IPS-NIHi11 (cell line): ENCODE measurements at regions not wholly inside any gene's neighbourhood (a gene's known extent, or its start where the extent isn't known, plus 50 kb on each side); places are given as distances from the start of the nearest gene placed in this dataset.
"Not testable (repeated sequence)": the region's sequence is repeated elsewhere in the genome, so short reads cannot be mapped to it uniquely, and the experiment has no call there.

Experiments used
- DNase-seq: peaks from one replicate; pipeline ENCODE4 v3.0.0; 2012; ENCODE audit warnings: mixed read lengths, low spot score

DNA sequence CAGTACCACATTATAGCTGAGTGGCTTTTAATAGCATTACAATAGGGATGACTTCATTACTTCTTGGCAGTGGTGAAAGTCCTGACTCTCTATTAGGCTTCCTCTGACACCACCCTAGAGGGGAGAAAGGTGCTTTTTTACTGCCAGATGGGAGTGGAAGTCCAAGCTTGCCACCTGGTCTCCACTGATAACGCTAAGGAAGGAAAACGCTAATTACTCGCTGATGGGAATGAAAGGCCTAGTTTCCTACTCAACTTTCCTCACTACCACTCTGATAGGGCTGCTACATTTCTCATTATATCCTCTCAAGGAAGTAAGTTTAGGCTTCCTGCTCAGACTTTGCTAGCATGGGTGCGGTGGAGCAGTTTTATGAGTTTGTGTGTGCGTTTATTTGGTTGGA, 62.3 kb upstream of the PAGE3 start:
- DNase-seq: no peak

DNA sequence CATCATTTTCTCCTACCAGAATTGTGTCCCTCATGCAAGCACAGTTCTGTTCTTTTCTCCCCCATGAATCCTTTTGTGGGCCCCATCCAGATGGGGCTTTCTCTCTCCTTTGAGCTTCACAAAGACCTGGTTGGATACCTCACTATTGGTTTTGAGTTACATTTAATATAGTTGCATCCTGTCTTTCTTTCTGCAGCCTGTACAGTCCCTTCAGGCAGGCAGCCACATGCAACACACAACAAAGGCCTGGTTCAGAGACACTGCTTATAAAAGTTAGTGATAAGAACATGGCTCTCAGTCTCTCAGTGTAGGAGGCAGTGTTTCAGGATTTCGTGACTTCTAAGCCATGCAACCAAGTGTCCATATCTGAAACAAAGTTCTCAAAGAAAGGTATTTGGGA, 70.6 kb upstream of the PAGE3 start:
- DNase-seq: no peak

DNA sequence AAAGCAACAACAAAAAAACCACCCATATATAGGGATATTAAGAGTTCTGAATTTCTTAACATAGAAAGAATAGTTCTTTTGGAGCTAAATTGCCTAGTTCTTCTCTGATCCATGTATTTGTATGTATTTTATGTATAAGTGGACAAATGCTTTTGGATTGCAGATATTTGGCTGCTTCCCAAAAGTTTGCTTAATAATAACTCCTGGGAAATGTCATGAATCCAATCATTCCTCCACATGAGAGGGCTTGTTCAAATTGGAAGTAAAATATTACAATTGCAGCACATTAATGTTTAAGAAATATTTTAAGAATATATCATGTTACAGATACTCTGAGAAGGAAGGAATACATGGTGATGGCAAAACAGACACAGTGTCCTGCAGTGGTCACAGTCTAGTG, 71.5 kb upstream of the PAGE3 start:
- no peak for DNase-seq

DNA sequence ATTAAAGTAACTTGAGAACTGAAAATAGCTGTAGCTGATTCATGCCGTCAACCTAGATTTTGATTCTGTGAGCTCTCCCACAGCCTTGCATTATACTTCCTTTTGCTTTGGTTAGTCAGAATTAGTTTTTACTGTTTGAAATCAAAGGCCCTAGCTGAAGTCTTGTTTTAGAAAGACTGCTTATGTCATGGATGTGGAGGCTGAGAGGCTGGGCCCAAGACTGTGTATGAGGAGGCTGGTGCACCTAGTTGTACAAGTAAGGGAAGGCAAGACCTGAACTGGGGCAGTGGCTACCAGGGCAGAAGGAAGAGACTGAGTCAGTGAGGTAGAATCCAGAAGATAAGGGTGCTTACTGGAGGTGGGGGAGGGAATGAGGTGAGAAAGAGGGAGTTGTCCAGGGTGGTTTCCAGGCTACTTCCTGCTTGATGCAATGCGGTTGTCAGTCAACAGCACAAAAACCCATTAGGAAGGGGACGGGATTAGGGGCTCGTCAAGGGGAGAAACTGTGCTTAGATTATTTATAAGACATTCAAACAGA, 76.2 kb upstream of the PAGE3 start:
- no peak for DNase-seq

DNA sequence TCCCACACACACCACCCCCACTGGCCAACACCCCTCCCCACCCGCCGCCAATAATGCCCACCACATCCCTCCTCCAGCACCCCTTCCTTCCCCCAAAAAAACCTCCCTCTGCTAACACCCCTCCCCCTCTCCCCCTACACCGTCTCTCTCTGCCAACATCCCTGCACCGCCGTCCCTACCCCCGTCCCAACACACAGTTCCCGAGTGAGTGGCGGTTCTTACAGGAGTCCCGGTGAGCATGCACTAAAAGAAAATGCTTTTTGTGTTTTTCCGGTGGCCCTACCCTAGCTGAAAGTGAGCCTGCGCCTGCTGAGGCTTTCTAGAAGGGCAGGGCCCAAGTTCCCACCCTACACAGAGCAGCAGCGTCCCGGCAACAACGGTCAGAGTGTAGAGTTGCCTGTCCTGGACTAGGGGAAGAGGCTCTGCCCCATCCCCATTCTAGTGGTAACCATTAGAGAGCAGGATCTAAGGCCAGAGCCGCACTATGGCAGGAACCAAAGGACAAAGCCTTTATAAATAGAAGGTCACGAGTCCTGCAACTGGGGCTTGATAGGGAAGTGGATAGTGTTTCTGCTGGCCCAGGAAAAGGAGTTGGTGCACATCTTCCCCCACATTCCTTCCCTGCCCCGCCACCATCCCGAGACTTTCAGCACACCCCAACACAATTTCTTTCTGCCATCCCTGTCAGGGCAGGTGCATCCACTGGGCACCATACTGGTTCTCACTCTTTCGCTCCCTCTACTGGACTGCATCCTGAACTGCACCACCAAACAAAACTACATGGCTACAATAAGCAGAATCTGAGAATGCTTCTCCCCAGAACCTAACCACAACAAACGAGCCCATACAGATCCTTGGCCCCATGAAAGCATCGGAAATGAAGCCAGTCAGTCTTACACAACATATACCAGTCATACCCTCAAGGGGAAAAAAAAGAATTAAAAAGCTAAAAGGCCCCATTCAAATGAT, 78.1 kb upstream of the PAGE3 start:
- DNase-seq: peak; percentile 23

DNA sequence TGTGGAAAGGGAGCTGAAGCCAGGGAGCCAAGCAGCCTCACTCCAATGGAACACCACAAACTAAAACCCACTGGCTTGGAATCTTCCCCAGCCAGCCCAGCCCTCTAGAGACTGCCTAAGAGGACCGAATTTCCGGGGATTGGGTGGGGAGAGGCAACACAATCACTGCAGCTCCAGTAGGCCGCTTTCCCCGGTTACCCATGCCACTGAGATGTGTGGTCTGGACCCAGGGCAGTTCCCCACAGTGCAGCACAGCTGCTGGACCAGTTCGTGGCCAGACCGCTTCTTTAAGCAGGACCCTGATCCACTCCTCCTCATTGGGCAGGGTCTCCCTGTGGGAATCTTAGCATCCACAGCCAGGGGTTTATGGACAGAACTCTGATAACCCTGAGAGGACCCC, 91.9 kb upstream of the PAGE3 start:
- DNase-seq: no peak

DNA sequence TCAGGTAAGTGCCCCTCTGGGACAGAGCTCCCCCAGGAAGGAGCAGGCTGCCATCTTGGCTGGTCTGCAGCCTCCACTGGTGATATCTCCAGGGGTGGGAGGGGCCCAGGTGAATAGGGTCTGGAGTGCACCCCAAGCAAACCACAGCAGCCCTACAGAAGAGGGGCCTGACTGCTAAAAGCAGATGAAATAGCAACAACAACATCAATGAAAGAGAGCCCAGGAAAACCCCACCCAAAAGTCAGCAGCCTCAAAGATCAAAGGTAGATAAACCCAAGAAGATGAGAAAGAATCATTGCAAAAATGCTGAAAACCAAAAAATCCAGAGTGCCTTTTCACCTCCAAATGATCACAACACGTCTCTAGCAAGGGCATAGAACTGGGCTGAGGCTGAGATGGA, 92.5 kb upstream of the PAGE3 start:
- no peak for DNase-seq

DNA sequence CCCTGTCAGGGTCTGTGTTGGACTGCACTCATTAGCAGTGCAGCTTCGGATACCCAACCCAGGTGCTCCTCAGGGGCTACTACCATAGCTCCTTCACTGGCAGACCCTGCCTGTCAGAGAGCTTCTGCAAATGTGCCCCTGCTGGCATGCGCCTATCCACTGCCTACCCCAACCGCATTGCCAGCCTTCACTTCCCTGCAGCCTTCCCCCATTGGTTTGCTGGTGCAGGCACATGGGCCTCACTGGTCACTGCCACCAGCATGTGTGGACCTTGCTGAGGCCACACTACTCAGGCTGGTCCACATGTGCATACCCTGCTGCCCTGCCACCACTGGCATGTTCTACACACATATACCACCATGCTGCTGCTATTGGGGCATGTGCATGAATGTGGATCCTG, 72.5 kb upstream of the MAGEH1 start:
- no peak for DNase-seq

DNA sequence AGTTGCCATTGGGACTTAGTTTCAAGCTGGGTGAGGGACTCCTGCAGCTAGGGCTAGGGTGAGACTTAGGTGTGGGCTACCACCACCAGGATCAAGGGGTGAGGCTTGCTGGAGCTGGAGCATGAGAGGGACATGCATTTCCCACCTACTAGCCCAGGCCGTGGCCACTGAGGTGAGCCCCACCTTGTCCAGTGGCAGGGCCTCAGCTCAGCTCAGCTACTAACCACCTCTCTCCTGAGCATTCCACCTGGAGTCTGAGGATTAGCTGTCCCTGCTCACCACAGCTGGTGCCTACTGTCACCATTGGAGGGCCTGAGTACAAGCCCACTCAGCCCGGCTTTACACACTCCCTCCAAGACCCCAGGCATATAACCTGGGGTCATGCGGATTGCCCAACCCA, 62.6 kb upstream of the MAGEH1 start:
- no peak for DNase-seq

DNA sequence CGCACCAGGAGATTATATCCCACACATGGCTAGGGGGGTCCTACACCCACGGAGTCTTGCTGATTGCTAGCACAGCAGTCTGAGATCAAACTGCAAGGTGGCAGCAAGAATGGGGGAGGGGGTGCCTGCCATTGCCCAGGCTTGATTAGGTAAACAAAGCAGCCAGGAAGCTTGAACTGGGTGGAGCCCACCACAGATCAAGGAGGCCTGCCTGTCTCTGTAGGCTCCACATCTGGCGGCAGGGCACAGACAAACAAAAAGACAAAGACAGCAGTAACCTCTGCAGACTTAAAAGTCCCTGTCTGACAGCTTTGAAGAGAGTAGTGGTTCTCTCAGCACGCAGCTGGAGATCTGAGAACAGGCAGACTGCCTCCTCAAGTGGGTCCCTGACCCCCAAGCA, 55.1 kb upstream of the MAGEH1 start:
- not testable (repeated sequence) for DNase-seq
